Activated CD4-positive, alpha-beta T cell treated with anti-CD3 and anti-CD28 coated beads, Interleukin-2, amount 50 U/mL, for 4 hours (primary cell): ENCODE measurements at regions not wholly inside any gene's neighbourhood (a gene's known extent, or its start where the extent isn't known, plus 50 kb on each side); places are given as distances from the start of the nearest gene placed in this dataset.

ENCODE experiments used
- DNase-seq, 2 experiments: peaks; one replicate each; pipeline ENCODE4 v3.0.0-alpha.2; 2020

GRCh38 chrX:13266641-13267345, 53.1 kb downstream of the ATXN3L start:
- no peak for DNase-seq

DNA sequence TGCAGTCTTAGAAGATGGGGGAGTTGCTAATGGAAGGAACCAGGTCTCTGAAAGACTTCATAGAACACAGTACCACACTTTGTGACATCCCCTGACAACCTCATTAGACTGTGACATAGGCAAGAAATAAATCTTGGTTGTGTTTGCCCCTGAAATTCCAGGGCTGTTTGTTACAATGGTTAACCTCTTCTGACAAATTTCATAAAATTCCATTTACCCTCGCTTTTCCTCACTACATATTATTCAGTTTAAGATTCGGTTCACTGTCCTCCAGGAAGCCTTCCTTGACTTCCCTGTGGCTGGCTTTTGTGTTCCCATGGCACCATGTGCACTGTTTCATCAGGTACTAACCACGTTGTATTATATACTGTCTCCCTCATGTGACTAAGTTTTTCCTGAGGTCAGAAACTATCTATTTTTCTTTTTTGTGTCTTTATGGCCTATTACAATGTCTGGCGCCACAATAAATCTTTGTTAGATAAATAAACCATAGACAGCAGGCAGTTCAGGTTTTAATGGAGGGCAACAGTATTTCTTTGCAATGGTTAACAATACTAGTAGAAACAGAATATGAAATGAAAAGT, 54.2 kb downstream of the ATXN3L start:
- no peak for DNase-seq

DNA sequence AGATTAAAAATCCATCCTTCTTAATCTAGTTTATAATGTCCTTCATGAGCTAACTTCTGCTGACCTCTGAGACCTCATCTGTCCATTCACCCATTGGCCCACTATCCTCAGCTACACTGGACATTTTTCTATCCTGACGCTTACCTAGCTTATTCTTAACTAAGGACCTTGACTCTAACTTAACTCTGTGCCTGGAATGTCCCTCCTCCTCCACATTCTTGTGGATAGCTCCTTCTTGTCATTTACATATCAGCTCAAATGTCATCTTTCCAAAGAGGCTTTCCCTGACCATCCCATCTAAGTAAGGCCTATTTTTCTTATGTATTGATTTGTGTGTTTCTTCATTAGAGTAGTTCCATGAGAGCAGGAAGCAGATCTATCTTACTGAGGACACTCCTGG, 54.7 kb downstream of the ATXN3L start:
- DNase-seq, result no peak

DNA sequence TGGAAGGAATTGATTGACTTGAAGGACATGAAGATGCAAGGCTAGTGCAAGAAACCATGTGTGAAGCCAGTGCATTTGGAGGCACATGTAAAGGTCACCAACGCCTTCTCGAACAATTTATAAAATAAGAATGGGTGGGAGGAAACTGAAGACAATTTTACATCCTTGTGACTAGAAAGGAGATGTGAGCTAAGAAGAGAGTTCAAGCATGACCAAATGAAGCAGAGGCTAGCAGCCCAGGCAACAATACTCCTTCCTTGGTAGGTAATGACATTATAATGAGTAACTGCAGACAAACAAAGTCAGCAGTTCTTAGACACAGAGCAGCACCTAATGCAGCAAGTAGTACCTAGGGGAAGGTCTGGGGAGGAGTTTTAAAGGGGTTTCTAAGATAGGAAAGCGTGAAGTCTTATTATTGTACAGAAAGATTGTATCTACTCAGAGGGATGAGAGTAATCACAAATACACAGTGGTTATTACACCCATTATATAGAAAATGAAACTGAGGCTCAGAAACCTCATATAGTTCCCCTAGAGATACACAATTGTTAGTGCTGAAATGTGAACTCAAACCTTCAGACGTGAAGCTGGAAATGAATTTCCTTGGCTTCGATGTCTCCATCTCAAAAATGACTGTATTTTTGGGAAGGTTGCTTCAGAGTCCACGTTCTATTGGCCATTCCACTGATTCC, 56.1 kb downstream of the ATXN3L start:
- DNase-seq, result no peak

DNA sequence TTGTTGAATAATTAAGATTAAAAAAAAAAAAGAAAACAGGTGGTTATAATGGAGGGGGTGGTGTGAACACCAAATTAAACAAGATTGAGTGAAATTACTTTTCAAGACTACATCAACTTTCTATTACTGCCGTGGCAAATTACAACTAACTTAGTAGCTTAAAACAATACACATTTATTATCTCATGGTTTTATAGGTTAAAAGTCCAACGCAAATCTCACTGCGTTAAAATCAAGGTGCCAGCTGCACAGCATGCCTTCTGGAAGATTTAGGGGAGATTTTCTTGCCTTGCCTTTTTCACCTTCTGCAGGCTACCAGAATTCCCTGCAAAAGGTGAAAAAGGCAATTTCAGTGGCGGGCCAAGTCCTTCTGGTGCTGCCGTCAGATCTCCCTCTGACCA, 58.5 kb downstream of the ATXN3L start:
- no peak for DNase-seq

DNA sequence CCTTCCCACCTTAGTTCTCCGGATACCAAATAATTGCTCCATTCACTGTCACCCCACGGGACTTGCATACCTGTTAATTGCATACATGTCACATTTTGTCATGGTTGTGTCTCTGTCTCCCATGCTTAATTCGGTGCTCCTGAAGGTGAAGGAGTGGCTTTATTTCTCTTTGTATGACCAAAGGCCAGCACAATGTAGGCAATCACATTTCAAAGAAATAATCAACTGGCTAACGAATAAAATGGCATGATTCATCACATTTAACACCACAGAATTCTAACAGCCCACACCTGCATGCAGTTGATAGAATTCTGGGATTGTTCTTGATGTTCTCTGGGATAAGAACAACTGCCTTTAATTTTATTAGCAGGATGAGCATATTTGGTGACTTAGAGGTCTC, 59.3 kb downstream of the ATXN3L start:
- no peak for DNase-seq

DNA sequence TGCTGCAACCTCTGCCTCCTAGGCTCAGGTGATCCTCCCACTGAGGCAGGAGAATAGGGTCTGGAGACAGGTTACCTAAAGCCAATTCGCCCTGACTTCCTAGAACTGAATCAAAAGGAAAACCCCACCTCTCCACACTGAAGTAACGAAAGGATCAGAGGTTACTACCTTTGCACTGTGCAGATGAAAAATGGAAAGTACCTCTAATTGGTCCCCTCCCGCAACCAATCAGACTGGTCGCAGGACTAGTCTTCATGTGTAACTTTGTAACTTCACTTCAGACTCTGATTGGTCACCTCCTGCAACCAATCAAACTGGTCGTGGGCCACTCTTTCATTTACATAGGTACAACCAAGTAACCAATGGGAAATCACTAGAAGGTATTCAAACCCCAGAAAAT, 61.1 kb downstream of the ATXN3L start:
- no peak for DNase-seq

DNA sequence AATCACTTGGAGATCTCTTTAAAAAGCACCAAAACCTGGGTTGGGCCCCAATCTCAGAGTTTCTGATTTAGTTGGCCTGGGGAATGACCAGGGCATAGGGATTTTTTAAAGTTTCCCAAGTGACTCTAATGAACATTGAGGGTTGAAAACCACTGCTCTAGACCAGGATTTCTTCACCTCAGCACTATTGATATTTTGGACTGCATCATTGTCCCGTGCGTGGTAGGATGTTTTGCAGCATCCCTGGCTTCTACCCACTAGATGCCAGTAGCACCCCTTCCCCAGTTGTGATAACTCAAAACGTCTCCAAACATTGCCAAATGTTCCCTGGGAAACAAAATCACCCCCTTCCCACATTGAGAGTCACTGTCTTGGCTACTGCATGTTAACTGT, 61.8 kb downstream of the ATXN3L start:
- DNase-seq, result no peak

DNA sequence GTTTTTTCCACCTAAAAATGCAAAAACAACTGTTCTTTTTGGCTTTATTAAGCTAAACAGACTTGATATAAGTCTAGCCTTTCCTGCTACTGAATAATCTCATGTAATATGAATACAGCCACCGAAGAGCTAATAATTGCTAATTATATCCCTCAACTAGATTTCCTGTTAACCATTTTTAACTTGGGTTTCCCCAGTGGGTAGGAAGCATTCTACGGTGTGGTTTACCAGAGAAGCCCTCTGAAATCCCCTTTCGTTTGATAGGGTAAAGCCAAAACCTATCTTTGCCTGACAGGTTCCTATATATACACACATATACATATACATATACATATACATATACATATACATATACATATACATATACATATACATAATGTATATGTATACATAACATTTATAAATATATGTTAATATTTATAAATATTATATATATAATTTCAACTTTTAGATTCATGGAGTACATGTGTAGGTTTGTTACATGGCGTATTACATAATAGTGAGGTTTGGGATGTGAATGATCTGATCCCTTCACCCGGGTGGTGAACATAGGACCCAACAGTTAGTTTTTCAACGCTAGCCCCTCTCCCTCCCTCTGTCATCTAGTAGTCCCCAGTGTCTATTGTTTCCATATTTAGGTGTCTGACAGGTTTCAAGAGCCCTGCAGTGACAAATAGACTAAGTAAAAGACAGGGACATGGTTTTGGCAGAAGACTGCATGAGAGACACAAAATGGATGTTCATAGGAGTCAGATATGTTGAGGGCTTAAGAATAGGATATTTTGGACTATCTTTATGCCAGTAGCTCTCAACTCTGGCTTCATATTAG, 62.4 kb downstream of the ATXN3L start:
- DNase-seq, result no peak

- no peak for DNase-seq
These were observed 63.2 kb downstream of the ATXN3L start for GRCh38 chrX:13256603-13257002.

- DNase-seq, result no peak
These were observed 65.0 kb downstream of the ATXN3L start for GRCh38 chrX:13254870-13255269.

DNA sequence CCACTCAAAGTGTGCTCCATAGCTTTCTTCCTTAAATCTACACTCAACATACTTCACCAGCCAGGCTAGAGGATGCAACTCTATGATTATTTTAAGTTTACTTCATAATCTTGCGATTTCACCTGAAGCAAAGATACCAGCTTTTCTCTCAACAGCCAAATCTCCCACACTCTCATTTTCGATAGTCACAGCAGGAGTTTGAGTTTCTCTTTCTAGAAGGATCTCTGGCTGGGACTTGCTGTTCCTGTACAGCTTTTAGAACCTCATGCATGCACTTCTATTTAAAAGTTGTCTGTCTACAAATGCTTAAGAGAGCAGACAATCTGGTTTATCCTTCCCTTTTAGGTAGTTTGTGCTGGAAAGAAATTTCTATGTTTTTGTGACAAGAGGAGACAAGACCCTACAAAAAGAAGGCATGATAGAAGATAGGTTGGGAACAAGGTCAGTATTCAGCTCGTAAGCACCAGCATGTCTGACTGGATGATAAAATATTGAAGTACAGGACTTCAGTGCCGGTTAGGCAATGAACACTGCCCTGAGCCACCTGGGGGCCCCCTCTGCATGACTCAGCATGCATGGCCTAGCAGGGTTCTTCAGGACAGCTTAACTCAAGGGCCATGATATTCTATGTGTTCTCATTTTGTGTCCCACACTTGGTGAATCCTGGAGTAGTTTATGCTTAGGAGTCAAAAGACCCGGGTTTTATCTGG, 65.6 kb downstream of the ATXN3L start:
- no peak for DNase-seq

DNA sequence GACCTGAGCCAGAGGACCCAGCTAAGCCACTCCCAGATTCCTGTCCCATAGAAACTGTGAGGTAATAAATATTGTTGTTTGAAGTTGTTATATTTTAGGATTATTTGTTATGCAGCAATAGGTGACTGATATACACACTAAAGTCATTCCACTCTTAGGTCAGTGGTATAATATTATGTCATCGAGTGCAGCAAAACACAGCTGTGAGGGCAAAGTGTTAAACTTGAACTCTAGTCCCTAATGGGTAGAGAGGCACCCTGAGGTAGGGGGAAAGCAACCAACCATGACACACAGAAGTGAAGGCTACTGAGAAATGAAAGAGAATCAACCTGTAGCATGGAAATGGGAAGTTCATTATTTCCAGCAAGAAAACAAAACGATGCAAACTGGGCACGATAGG, 66.6 kb downstream of the ATXN3L start:
- no peak for DNase-seq

- DNase-seq, result no peak
These were observed 67.1 kb downstream of the ATXN3L start for GRCh38 chrX:13252726-13253125.

- no peak for DNase-seq
These were observed 68.8 kb downstream of the ATXN3L start for GRCh38 chrX:13250826-13251580.

GRCh38 chrX:13248867-13249486, 70.9 kb downstream of the ATXN3L start:
- DNase-seq, result no peak

DNA sequence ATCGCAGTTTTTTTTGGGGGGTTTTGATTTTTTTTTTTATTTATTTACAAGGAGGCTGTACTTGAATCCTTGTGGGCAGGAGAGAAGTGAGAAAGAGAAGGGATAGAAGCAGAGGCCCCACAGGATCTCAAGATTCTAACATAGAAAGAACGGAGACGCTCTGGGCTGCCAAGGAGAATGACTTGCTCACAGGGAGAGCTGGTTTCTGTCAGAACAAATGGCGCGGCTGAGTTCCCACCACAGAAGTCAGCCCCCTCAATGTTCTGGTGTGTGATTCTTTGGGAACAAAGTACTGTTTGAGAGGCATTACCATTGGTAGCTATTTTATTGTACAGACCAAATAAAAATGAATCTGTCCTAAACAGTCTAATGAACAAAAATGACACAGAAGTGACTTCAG, 80.6 kb downstream of the ATXN3L start:
- DNase-seq, result no peak

DNA sequence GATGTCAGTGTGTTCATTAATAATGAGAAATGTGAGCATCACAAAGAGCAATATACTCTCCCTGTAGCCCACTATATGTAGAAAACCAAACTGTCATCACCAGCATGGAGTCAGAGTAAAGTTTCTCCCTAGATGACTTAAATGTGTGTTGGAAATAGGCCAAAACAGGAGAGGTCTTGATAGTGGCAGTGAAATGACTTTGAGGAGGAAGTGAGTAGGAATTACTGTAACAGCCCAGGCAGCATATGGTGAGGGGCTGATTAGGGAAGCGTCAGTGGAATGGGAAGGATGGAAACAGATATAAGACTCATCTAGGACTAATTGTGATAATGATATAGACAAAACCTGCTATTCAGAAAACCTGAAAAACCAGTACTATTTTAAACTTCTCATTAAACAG, 83.9 kb downstream of the ATXN3L start:
- DNase-seq, result no peak

GRCh38 chrX:13232484-13232883, 87.4 kb downstream of the ATXN3L start:
- DNase-seq, result no peak

DNA sequence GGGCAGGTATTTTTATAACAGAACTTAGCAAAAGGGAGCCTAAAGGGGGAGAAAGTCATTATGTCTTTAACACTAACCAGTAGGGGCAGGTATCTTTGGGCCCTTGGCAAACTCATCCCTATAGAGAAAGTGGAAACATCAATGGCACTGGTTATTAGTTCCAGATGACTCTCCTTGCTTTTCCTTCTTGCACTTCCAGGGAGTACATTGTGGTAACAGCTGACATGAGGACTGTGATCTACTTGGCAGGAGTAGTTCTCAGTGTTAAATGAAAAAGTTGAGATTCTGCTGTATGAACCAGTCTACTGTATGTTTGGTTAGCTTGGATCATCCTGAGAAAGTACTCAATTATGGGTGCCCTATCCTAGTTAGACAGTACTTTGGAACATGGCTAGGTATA, 93.6 kb downstream of the ATXN3L start:
- DNase-seq, result no peak

GRCh38 chrX:13223868-13224567, 95.8 kb downstream of the ATXN3L start:
- no peak for DNase-seq
